GM23338 (cell line): ENCODE measurements at regions not wholly inside any gene's neighbourhood (a gene's known extent, or its start where the extent isn't known, plus 50 kb on each side); places are given as distances from the start of the nearest gene placed in this dataset.

Source experiments
- CTCF ChIP-seq, 2 experiments: fragments of 200-600 bp in 1 of 2; sonication (generic) in 1 of 2; conservative IDR thresholded peaks; 2 replicates each; pipeline versions ENCODE4 v1.5.1 to v1.6.1; 2016 to 2017; ENCODE audit warnings: antibody characterized with exemption in 2 of 2, low read depth in 2 of 2, mild to moderate bottlenecking in 2 of 2, moderate library complexity in 1 of 2
- ETS1 ChIP-seq: IDR thresholded peaks from 2 replicates; pipeline ENCODE4 v1.6.1; 2016; ENCODE audit warnings: antibody characterized with exemption
- JUNB ChIP-seq: IDR thresholded peaks from one replicate; pipeline ENCODE4 v1.6.1; 2016; ENCODE audit warnings: antibody characterized with exemption; ENCODE audit not compliant: unreplicated experiment
- POLR2AphosphoS5 ChIP-seq: IDR thresholded peaks from 2 replicates; pipeline ENCODE4 v1.6.1; 2016; ENCODE audit warnings: antibody characterized with exemption, low read depth
- REST ChIP-seq: IDR thresholded peaks from one replicate; pipeline ENCODE4 v1.6.1; 2018; ENCODE audit warnings: antibody characterized with exemption; ENCODE audit not compliant: unreplicated experiment

DNA sequence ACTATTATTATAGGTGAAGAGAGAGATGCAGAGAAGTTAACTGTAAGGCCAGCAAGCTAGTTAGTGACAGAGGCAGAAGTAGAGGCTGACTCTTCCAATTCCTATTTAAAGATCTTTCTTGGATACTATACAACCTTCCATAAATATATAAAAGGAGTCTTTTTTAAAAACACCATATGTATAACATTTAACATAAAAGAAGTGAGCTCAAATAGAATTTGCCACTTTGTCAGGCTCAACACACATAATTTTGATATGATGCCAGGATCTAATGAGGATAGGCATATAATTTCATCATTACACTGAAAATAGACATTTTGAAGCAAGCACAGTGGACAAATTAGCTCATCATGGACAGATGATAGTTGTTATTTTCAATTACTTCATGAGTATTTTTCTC, 64.1 kb upstream of the MPPED2 start (continued):
- TF ChIP-seq ETS1, result no peak
- TF ChIP-seq REST, result no peak
- TF ChIP-seq POLR2AphosphoS5, result no peak
- TF ChIP-seq CTCF (conservative IDR thresholded peaks at IDR 0.05; ENCODE audit: low read depth in 2 of 2), result no peak
- no peak for TF ChIP-seq JUNB
